ENCODE measurements at regions not wholly inside any gene's neighbourhood (a gene's known extent, or its start where the extent isn't known, plus 50 kb on each side); places are given as distances from the start of the nearest gene placed in this dataset.

DNA sequence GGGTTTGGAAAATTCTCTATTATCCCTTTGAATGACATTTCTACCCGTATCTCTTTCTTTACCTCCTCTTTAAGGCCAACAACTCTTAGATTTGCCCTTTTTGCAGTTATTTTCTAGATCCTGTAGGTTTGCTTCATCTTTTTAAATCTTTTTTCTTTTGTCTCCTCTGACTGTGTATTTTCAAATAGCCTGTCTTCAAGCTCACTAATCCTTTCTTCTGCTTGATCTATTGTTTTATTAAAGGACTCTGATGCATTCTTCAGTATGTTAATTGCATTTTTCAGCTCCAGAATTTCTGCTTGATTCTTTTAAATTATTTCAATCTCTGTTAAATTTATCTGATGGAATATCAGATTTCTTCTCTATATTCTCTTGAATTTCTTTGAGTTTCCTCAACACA, 324.3 kb downstream of the PLA2G4A start:
- TF ChIP-seq, protein P1, sequence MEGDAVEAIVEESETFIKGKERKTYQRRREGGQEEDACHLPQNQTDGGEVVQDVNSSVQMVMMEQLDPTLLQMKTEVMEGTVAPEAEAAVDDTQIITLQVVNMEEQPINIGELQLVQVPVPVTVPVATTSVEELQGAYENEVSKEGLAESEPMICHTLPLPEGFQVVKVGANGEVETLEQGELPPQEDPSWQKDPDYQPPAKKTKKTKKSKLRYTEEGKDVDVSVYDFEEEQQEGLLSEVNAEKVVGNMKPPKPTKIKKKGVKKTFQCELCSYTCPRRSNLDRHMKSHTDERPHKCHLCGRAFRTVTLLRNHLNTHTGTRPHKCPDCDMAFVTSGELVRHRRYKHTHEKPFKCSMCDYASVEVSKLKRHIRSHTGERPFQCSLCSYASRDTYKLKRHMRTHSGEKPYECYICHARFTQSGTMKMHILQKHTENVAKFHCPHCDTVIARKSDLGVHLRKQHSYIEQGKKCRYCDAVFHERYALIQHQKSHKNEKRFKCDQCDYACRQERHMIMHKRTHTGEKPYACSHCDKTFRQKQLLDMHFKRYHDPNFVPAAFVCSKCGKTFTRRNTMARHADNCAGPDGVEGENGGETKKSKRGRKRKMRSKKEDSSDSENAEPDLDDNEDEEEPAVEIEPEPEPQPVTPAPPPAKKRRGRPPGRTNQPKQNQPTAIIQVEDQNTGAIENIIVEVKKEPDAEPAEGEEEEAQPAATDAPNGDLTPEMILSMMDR (conservative IDR thresholded peaks at IDR 0.05; ENCODE audit: low read depth in 2 of 2), result no peak
- TF ChIP-seq, protein P2, sequence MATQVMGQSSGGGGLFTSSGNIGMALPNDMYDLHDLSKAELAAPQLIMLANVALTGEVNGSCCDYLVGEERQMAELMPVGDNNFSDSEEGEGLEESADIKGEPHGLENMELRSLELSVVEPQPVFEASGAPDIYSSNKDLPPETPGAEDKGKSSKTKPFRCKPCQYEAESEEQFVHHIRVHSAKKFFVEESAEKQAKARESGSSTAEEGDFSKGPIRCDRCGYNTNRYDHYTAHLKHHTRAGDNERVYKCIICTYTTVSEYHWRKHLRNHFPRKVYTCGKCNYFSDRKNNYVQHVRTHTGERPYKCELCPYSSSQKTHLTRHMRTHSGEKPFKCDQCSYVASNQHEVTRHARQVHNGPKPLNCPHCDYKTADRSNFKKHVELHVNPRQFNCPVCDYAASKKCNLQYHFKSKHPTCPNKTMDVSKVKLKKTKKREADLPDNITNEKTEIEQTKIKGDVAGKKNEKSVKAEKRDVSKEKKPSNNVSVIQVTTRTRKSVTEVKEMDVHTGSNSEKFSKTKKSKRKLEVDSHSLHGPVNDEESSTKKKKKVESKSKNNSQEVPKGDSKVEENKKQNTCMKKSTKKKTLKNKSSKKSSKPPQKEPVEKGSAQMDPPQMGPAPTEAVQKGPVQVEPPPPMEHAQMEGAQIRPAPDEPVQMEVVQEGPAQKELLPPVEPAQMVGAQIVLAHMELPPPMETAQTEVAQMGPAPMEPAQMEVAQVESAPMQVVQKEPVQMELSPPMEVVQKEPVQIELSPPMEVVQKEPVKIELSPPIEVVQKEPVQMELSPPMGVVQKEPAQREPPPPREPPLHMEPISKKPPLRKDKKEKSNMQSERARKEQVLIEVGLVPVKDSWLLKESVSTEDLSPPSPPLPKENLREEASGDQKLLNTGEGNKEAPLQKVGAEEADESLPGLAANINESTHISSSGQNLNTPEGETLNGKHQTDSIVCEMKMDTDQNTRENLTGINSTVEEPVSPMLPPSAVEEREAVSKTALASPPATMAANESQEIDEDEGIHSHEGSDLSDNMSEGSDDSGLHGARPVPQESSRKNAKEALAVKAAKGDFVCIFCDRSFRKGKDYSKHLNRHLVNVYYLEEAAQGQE (IDR thresholded peaks at IDR 0.05; ENCODE audit: unreplicated experiment), result no peak
- TF ChIP-seq EZH2phosphoT487 (IDR thresholded peaks at IDR 0.05; ENCODE audit: unreplicated experiment), result no peak
- no peak for TF ChIP-seq POLR2AphosphoS5 (IDR thresholded peaks at IDR 0.05; ENCODE audit: low read depth)
- TF ChIP-seq EZH2 (IDR thresholded peaks at IDR 0.05; ENCODE audit: low read depth, unreplicated experiment), result no peak
- no peak for TF ChIP-seq ZNF114 (CRISPR knock-in tag; IDR thresholded peaks at IDR 0.05)
- TF ChIP-seq CREB1 (CRISPR knock-in tag; IDR thresholded peaks at IDR 0.05; ENCODE audit: low read depth), result no peak
- TF ChIP-seq ZNF331 (CRISPR knock-in tag; IDR thresholded peaks at IDR 0.05; ENCODE audit: low read depth), result no peak
- TF ChIP-seq JUNB (IDR thresholded peaks at IDR 0.05; ENCODE audit: unreplicated experiment), result no peak
- TF ChIP-seq STAT1 (IDR thresholded peaks at IDR 0.05; ENCODE audit: unreplicated experiment), result no peak

Measured in GM23338 (cell line).